Ascending aorta (tissue), 2 donors: ENCODE measurements at regions not wholly inside any gene's neighbourhood (a gene's known extent, or its start where the extent isn't known, plus 50 kb on each side); places are given as distances from the start of the nearest gene placed in this dataset.
"Not testable (repeated sequence)": the region's sequence is repeated elsewhere in the genome, so short reads cannot be mapped to it uniquely, and the experiment has no call there.

Source experiments
- DNase-seq, 2 donors: peaks; one replicate each; pipeline ENCODE4 v3.0.0-alpha.2; 2019; ENCODE audit warnings: low spot score in 2 of 2
- H3K27ac ChIP-seq, 2 donors: fragments of 200-600 bp; sonication (generic); one replicate each; pipeline ENCODE4 v1.5.1; 2016 to 2017; ENCODE audit warnings: mild to moderate bottlenecking in 1 of 2
- H3K27me3 ChIP-seq: fragments of 200-600 bp; sonication (generic); one replicate; pipeline ENCODE4 v1.5.1; 2017
- H3K36me3 ChIP-seq, 2 donors: fragments of 200-600 bp; sonication (generic); one replicate each; pipeline ENCODE4 v1.5.1; 2016
- H3K4me1 ChIP-seq, 2 donors: fragments of 200-600 bp; sonication (generic); one replicate each; pipeline ENCODE4 v1.5.1; 2016 to 2017; ENCODE audit warnings: mild to moderate bottlenecking in 1 of 2
- H3K4me3 ChIP-seq, 2 donors: fragments of 200-600 bp; sonication (generic); one replicate each; pipeline ENCODE4 v1.5.1; 2016 to 2017; ENCODE audit warnings: mild to moderate bottlenecking in 1 of 2
- H3K9me3 ChIP-seq, 2 donors: fragments of 200-600 bp; sonication (generic); one replicate each; pipeline ENCODE4 v1.5.1; 2016
- intact Hi-C: fragments of 100-400 bp; cut with DNase I; formaldehyde crosslinking; loops from one replicate; pipeline ENCODE4 v1.15.1; 2023
- TF ChIP-seq, protein P1 (sequence below), 3 experiments: fragments of 200-600 bp in 2 of 3; fragments of 450-650 bp in 1 of 3; sonication (generic) in 2 of 3; IDR thresholded peaks; one replicate each; pipeline ENCODE4 v1.5.1; 2016 to 2019; ENCODE audit warnings: antibody characterized with exemption in 3 of 3, mild to moderate bottlenecking in 1 of 3, moderate library complexity in 1 of 3

DNA sequence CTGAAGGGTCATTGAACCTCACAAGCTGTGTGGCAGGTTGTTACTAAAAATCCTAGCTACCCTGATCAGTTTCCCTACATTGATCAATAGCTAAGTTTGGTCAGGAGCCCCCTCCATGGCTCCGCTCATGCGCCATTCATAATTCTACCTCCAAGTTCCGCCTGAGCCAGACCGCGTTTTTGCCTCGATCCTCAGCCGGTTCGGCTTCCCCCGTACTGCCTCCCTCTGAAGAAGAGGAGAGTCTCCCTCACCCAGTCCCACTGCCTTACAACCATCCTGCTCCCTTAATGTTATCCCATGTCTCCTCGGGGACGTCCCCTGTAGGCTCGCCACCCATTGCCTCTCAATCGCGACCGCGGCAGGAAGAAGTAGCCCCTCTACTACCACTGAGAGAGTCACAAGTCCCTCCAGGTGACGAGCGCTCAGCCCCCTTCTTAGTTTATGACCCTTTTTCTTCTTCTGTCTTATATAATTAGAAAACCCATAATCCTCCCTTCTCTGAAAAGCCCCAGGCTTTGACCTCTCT lies 158.2 kb downstream of the DEFB131A start:
- no peak for DNase-seq
- H3K9me3 ChIP-seq, result no peaks in the 10 kb centered on the region
- no peak overlapping the region for H3K27ac ChIP-seq
- intact Hi-C loops, result no loop called here
- no peak overlapping the region for H3K4me3 ChIP-seq
- H3K36me3 ChIP-seq, result no peaks in the 10 kb centered on the region
- H3K27me3 ChIP-seq, result no peaks in the 10 kb centered on the region
- H3K4me1 ChIP-seq, result no peaks in the 10 kb centered on the region
- TF ChIP-seq, protein P1, sequence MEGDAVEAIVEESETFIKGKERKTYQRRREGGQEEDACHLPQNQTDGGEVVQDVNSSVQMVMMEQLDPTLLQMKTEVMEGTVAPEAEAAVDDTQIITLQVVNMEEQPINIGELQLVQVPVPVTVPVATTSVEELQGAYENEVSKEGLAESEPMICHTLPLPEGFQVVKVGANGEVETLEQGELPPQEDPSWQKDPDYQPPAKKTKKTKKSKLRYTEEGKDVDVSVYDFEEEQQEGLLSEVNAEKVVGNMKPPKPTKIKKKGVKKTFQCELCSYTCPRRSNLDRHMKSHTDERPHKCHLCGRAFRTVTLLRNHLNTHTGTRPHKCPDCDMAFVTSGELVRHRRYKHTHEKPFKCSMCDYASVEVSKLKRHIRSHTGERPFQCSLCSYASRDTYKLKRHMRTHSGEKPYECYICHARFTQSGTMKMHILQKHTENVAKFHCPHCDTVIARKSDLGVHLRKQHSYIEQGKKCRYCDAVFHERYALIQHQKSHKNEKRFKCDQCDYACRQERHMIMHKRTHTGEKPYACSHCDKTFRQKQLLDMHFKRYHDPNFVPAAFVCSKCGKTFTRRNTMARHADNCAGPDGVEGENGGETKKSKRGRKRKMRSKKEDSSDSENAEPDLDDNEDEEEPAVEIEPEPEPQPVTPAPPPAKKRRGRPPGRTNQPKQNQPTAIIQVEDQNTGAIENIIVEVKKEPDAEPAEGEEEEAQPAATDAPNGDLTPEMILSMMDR (IDR thresholded peaks at IDR 0.05), result no peak

DNA sequence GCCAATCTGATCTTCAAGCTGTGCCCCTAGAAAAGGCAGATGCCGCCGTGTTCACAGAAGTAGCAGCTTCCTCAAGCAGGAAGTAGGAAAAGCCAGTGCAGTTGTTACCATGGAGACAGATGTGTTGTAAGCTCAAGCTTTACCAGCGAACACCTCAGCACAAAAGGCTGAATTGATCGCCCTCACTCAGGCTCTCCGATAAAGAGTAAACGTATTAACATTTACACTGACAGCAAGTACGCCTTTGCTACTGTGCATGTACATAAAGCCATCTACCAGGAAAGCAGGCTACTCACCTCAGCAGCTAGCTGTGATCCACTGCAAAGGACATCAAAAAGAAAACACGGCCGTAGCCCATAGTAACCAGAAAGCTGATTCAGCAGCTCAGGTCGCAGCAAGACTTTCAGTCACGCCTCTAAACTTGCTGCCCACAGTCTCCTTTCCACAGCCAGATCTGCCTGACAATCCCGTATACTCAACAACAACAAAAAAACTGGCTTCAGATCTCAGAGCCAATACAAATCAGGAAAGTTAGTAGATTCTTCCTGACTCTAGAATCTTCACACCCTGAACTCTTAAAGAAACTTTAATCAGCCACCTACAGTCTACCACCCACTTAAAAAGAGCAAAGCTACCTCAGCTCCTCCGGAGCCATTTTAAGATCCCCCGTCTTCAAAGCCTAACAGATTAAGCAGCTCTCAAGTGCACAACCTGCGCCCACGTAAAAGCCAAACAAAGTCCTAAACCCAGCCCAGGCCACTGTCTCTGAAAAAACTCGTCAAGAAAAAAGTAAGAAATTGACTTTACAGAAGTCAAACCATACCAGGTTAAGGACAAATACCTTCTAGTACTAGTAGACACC lies 160.0 kb downstream of the DEFB131A start:
- DNase-seq, intact Hi-C loops, H3K27ac ChIP-seq, H3K4me1 ChIP-seq, H3K9me3 ChIP-seq, H3K27me3 ChIP-seq, H3K36me3 ChIP-seq: not testable (repeated sequence)
- peak overlapping the region in 1 of 2 donors; percentile 22 for H3K4me3 ChIP-seq

DNA sequence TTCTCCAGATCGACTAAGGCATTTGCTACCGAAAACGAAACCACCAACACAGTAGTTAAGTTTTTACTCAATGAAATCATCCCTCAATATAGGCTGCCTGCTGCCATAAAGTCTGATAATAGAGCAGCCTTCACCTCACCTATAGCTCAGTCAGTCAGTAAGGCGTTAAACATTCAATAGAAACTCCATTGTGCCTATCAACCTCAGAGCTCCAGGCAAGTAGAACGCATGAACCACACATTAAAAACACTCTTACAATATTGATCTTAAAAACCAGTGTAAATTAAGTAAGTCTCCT lies 160.6 kb downstream of the DEFB131A start:
- intact Hi-C loops, DNase-seq, H3K27me3 ChIP-seq, H3K4me3 ChIP-seq, H3K9me3 ChIP-seq, H3K36me3 ChIP-seq, H3K27ac ChIP-seq, H3K4me1 ChIP-seq: not testable (repeated sequence)

DNA sequence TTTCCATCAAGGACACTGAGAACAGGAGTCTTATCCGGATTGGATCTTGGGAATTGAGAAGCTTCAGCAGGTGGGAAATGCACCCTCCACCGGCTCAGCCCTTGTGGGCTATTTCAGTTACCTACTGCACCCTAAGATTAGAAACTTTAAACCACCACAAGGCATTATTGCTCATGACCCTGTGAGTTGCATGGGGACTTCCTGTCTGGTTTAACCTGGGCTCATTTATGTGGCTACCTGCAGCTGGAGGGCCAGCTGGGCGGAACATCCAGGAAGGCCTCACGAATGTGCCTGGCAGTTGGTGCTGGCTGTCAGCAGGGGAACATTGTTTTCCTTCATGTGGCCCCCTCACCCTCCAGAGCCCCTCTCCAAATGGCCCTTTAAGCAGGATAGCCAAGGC lies 164.1 kb downstream of the DEFB131A start:
- intact Hi-C loops, result no loop called here
- TF ChIP-seq, protein P1 (IDR thresholded peaks at IDR 0.05), result no peak
- no peak for DNase-seq
- Histone ChIP-seq H3K27ac (no peak overlapping the region), H3K4me3 (no peak overlapping the region), H3K27me3 (no peaks in the 10 kb centered on the region), H3K9me3 (no peaks in the 10 kb centered on the region), H3K36me3 (no peaks in the 10 kb centered on the region), H3K4me1 (no peaks in the 10 kb centered on the region)

DNA sequence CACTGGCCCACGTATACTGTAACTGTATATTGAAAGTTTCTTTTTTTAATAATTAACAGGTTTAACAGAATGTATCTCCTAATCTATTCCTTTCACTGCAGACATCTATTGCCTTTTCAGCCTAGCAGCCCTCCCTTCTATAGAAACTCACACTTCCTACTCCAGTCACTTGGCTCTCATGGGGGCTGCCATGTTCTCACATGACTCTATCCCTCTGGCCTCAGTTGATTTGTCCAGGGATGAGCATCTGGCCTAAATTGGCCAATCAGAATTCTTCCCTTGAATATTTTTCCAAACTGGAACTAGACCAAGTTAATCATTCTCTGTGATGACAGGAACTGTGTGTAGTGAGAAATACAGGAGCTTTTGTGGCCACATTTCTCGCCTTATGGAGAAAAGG lies 166.1 kb downstream of the DEFB131A start:
- H3K27me3 ChIP-seq, H3K4me1 ChIP-seq, intact Hi-C loops, DNase-seq, H3K4me3 ChIP-seq, H3K27ac ChIP-seq, H3K36me3 ChIP-seq, H3K9me3 ChIP-seq: not testable (repeated sequence)

DNA sequence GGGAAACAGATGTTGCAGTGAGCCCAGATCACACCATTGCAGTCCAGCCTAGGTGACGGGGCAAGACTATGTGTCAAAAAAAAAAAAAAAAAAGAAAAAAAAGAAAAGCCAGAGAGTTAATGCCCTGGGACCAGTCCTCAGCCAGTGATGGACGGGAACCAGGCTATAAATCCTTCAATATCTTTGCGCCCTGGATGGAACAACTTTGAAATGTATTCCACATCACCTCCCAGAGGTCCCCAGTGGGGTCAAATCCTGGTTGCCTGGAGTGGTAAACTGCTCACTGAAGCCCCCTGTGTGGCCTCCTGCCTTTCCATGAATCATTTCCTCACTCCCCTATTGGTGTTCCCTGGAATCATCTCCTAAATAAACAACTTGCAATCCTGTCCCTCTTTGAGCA lies 166.9 kb downstream of the DEFB131A start:
- intact Hi-C loops, result no loop called here
- Histone ChIP-seq H3K9me3 (no peaks in the 10 kb centered on the region), H3K27me3 (no peaks in the 10 kb centered on the region), H3K4me3 (no peak overlapping the region), H3K36me3 (no peaks in the 10 kb centered on the region), H3K4me1 (no peaks in the 10 kb centered on the region), H3K27ac (no peak overlapping the region)
- TF ChIP-seq, protein P1 (IDR thresholded peaks at IDR 0.05), result no peak
- DNase-seq, result no peak

DNA sequence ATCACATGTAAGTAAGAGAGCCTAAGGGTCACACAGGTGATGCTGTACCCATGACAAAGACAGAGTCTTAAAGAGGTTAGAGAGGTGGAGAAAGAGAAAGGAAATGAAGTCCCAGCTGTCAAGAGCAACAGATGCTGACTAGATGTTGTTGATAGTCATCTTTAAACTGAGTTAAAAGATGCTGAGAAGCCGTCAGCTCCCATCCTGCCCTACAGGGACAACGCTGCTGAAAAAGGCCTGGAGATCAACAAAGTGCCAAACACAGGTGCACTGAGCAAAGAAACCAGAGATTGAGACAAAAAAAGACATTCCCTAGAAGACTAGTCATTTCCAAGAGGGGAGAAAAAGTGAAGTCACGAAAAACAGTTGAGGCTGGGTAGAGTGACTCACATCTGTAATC lies 145.0 kb upstream of the DRD5 start:
- H3K36me3 ChIP-seq, H3K27ac ChIP-seq, H3K9me3 ChIP-seq, H3K4me1 ChIP-seq, H3K27me3 ChIP-seq, intact Hi-C loops, DNase-seq, H3K4me3 ChIP-seq: not testable (repeated sequence)

DNA sequence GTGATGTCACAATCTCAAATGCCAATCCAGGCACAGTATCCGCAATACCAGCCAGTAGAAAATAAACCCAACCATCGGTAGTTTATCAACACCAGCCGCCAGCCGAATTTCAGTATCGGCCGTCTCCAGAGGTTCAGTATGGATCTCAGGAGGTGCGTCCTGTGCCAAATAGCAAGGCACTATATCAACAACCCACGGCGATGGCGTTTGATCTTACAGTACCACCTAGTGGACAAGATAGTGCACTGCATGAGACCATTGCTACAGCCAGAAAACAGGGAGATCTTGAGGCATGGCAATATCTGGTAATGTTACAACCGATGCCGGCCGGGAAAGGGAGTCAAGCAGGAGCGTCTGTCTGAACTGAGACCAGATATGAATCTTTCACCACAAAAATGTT lies 121.8 kb upstream of the DRD5 start:
- H3K27me3 ChIP-seq, H3K9me3 ChIP-seq, H3K36me3 ChIP-seq, intact Hi-C loops, H3K4me3 ChIP-seq, H3K4me1 ChIP-seq, H3K27ac ChIP-seq: not testable (repeated sequence)
- DNase-seq, result peak in 1 of 2 donors; percentile 59
- TF ChIP-seq, protein P1 (IDR thresholded peaks at IDR 0.05), result peak in 1 of 3 experiments; percentile 51

DNA sequence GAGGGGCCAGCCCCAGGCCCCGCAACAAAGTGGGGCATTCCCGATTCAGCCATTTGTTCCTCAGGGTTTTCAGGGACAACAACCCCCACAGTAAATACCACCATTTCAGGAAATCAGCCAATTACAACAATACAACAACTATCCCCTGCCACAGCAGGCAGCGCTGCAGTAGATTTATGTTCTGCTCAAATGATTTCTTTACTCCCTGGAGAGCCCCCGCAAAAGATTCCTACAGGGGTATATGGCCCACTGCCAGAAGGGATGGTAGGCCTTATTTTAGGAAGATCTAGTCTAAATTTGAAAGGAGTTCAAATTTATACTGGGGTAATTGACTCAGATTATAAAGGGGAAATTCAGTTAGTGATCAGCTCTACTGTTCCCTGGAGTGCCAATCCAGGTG lies 120.5 kb upstream of the DRD5 start:
- DNase-seq, H3K27ac ChIP-seq, H3K4me1 ChIP-seq, H3K27me3 ChIP-seq, H3K4me3 ChIP-seq, intact Hi-C loops, H3K9me3 ChIP-seq, H3K36me3 ChIP-seq: not testable (repeated sequence)

DNA sequence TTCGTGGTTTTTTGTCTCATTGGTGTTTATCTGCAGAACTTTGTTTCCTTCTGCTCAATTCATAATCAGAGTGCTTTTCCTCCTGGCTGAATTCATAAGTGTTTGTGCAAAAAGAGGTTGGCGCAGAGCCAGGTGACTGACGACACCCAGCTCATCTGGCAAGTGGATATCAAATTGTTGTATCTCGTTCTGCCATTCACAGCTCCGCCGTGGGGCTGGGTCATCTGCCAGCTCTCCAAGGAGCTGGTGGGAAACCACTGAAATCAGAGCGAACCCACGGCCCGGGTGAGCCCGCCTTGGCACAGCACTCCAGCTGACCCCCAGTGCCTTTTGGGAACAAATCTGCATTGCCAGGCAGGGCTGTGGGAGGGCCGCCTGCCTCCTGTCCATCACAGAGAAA lies 110.7 kb upstream of the DRD5 start:
- H3K27me3 ChIP-seq, H3K9me3 ChIP-seq, H3K27ac ChIP-seq, H3K36me3 ChIP-seq, DNase-seq, H3K4me3 ChIP-seq, intact Hi-C loops, H3K4me1 ChIP-seq: not testable (repeated sequence)
